ENCODE measurements at regions not wholly inside any gene's neighbourhood (a gene's known extent, or its start where the extent isn't known, plus 50 kb on each side); places are given as distances from the start of the nearest gene placed in this dataset.

DNA sequence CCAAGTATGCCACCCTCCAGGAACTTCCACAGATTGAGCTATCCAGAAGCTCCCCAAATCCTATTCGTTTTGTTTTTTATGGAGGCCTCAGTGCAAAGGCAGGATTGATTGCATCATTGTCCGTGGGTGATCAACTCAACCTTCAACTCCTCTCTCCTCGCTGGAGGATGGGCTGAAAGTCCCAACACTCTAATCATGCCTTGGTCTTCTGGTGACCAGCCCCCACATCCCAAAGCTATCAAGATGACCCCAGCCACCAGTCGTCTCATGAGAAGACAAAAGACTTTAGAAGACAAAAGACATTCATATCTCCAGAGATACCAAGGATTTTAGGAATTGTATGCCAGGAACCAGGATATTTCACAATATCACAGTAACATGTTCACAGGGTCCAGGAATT, 441.6 kb upstream of the WWC1 start:
- no peak for TF ChIP-seq EZH2 (IDR thresholded peaks at IDR 0.05; ENCODE audit: borderline replicate concordance, low read length)
- TF ChIP-seq, protein P1, sequence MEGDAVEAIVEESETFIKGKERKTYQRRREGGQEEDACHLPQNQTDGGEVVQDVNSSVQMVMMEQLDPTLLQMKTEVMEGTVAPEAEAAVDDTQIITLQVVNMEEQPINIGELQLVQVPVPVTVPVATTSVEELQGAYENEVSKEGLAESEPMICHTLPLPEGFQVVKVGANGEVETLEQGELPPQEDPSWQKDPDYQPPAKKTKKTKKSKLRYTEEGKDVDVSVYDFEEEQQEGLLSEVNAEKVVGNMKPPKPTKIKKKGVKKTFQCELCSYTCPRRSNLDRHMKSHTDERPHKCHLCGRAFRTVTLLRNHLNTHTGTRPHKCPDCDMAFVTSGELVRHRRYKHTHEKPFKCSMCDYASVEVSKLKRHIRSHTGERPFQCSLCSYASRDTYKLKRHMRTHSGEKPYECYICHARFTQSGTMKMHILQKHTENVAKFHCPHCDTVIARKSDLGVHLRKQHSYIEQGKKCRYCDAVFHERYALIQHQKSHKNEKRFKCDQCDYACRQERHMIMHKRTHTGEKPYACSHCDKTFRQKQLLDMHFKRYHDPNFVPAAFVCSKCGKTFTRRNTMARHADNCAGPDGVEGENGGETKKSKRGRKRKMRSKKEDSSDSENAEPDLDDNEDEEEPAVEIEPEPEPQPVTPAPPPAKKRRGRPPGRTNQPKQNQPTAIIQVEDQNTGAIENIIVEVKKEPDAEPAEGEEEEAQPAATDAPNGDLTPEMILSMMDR (IDR thresholded peaks at IDR 0.05; ENCODE audit: low read length), result no peak
